GM12878 (cell line): ENCODE measurements at regions not wholly inside any gene's neighbourhood (a gene's known extent, or its start where the extent isn't known, plus 50 kb on each side); places are given as distances from the start of the nearest gene placed in this dataset.

Source experiments
- ATAC-seq: fragments of 200-7000 bp; cut with Tn5 transposase; 3 replicates; pipeline ENCODE4 v1.9.1; 2020; ENCODE audit warnings: mild to moderate bottlenecking, moderate library complexity
- BruUV-seq: library from RNA; stranded (reverse); fragments of 400-500 nt; replicated peaks from 2 replicates; lab custom pipeline; 2021; lab: Mats Ljungman, UMichigan
- CTCF ChIA-PET: fragments of 300-600 bp; sonication (Branson Sonifier 250); formaldehyde crosslinking; extraction: SDS; loops from one replicate; lab custom pipeline; 2021; ENCODE audit warnings: inconsistent platforms; lab: Yijun Ruan, JAX
- POLR2A ChIA-PET: fragments of 350-600 bp; formaldehyde crosslinking; extraction: SDS; loops from one replicate; lab custom pipeline; 2021; ENCODE audit warnings: inconsistent platforms; lab: Charles Lee
- RAD21 ChIA-PET: fragments of 300-600 bp; sonication (Branson Sonifier 250); formaldehyde crosslinking; loops from one replicate; lab custom pipeline; 2023; ENCODE audit warnings: antibody characterized with exemption; ENCODE audit not compliant: unreplicated experiment; lab: Charles Lee
- SMC1A ChIA-PET: fragments of 300-600 bp; sonication (Branson Sonifier 250); formaldehyde crosslinking; loops from one replicate; lab custom pipeline; 2023; ENCODE audit not compliant: unreplicated experiment, uncharacterized antibody; lab: Charles Lee
- DNase-seq: peaks from one replicate; pipeline ENCODE4 v3.0.0-alpha.2; 2011; ENCODE audit warnings: low read depth, low spot score
- FAIRE-seq: peaks from 3 replicates; lab custom pipeline; 2011; peaks lifted over from hg19 to GRCh38; lab: Jason Lieb, UNC
- H2AFZ ChIP-seq: 2 replicates; pipeline ENCODE4 v1.6.0; 2011; ENCODE audit warnings: low read depth, low read length, control low read depth; ENCODE audit not compliant: control insufficient read depth
- H3K27ac ChIP-seq: 2 replicates; pipeline ENCODE4 v1.5.1; 2011; ENCODE audit warnings: control low read depth; ENCODE audit not compliant: control insufficient read depth, insufficient read depth
- H3K27me3 ChIP-seq, 2 experiments: replicated peaks in 1 of 2; 2 replicates each; pipeline versions ENCODE4 v1.6.0 to v1.6.1; 2011; ENCODE audit warnings: low read length in 1 of 2; ENCODE audit not compliant: control insufficient read depth in 2 of 2, insufficient read depth in 2 of 2
- H3K36me3 ChIP-seq, 2 experiments: 2 replicates each; pipeline ENCODE4 v1.5.1; 2011; ENCODE audit warnings: low read length in 1 of 2; ENCODE audit not compliant: control insufficient read depth in 2 of 2, insufficient read depth in 2 of 2
- H3K4me1 ChIP-seq: 2 replicates; pipeline ENCODE4 v1.6.1; 2011; ENCODE audit warnings: mild to moderate bottlenecking, low read length, moderate library complexity, mixed read lengths; ENCODE audit not compliant: control insufficient read depth, insufficient read depth
- H3K4me2 ChIP-seq: 2 replicates; pipeline ENCODE4 v1.6.0; 2011; ENCODE audit warnings: control low read depth; ENCODE audit not compliant: control insufficient read depth, insufficient read depth
- H3K4me3 ChIP-seq: fragments of 200-600 bp; sonication (generic); 2 replicates; pipeline ENCODE4 v1.5.1; 2016
- H3K79me2 ChIP-seq: 2 replicates; pipeline ENCODE4 v1.6.0; 2011; ENCODE audit warnings: low read length; ENCODE audit not compliant: control insufficient read depth, insufficient read depth
- H3K9ac ChIP-seq: 2 replicates; pipeline ENCODE4 v1.8.0; 2011; ENCODE audit warnings: low read length, control low read depth, mixed read lengths; ENCODE audit not compliant: control insufficient read depth, insufficient read depth
- H3K9me3 ChIP-seq: replicated peaks from 3 replicates; pipeline ENCODE4 v1.5.1; 2011; ENCODE audit warnings: mild to moderate bottlenecking, low read length; ENCODE audit not compliant: control insufficient read depth, insufficient read depth
- H4K20me1 ChIP-seq: 2 replicates; pipeline ENCODE4 v1.6.0; 2011; ENCODE audit not compliant: control insufficient read depth, insufficient read depth
- BMI1 ChIP-seq: fragments of 450-650 bp; IDR thresholded peaks from 2 replicates; pipeline ENCODE4 v1.6.1; 2016; ENCODE audit warnings: mild to moderate bottlenecking, moderate library complexity, borderline replicate concordance
- CHD1 ChIP-seq: IDR thresholded peaks from 2 replicates; pipeline ENCODE4 v1.6.1; 2012; ENCODE audit warnings: low read depth, low read length, improper control_type of control experiment
- CREM ChIP-seq: IDR thresholded peaks from 2 replicates; pipeline ENCODE4 v1.6.1; 2014; ENCODE audit warnings: antibody characterized with exemption, low read depth
- HDAC6 ChIP-seq: fragments of 200-600 bp; sonication (generic); IDR thresholded peaks from one replicate; pipeline ENCODE4 v1.8.0; 2017; ENCODE audit warnings: antibody characterized with exemption; ENCODE audit not compliant: unreplicated experiment
- MXI1 ChIP-seq: fragments of 150-350 bp; IDR thresholded peaks from 2 replicates; pipeline ENCODE4 v1.6.1; 2011; ENCODE audit warnings: low read depth, mild to moderate bottlenecking, inconsistent platforms, low read length, improper control_type of control experiment
- NR2C1 ChIP-seq: fragments of 450-650 bp; IDR thresholded peaks from 2 replicates; pipeline ENCODE4 v1.6.1; 2017; ENCODE audit warnings: antibody characterized with exemption, mild to moderate bottlenecking, moderate library complexity
- PAX5 ChIP-seq: IDR thresholded peaks from 2 replicates; pipeline ENCODE4 v1.6.1; 2011; ENCODE audit warnings: low read depth, low read length, borderline replicate concordance
- PKNOX1 ChIP-seq: fragments of 450-650 bp; IDR thresholded peaks from 2 replicates; pipeline ENCODE4 v1.6.1; 2016; ENCODE audit warnings: mild to moderate bottlenecking
- POU2F2 ChIP-seq: IDR thresholded peaks from 3 replicates; pipeline ENCODE4 v1.6.1; 2011; ENCODE audit warnings: low read depth, mild to moderate bottlenecking, low read length, borderline replicate concordance
- TBL1XR1 ChIP-seq: IDR thresholded peaks from 2 replicates; pipeline ENCODE4 v1.6.1; 2012; ENCODE audit warnings: low read depth, low read length, improper control_type of control experiment
- YBX1 ChIP-seq: fragments of 450-650 bp; IDR thresholded peaks from 2 replicates; pipeline ENCODE4 v1.6.1; 2016; ENCODE audit warnings: antibody characterized with exemption
- WGBS: methylation state at CpG from one replicate; pipeline ENCODE4 v1.1.6; 2016; ENCODE audit warnings: low lambda C conversion rate; ENCODE audit not compliant: insufficient replicate concordance, insufficient coverage; ENCODE audit errors: missing lambda C conversion rate; 5-methylcytosine and 5-hydroxymethylcytosine counted together
- in situ Hi-C: fragments of 300-500 bp; cut with MboI; formaldehyde crosslinking; loops from 9 replicates; pipeline ENCODE4 v1.14.3; 2018; ENCODE audit warnings: mixed read lengths
- intact Hi-C: fragments of 100-400 bp; cut with micrococcal nuclease; formaldehyde crosslinking; loops from one replicate; pipeline ENCODE4 v1.14.2; 2022; ENCODE audit not compliant: unreplicated experiment

DNA sequence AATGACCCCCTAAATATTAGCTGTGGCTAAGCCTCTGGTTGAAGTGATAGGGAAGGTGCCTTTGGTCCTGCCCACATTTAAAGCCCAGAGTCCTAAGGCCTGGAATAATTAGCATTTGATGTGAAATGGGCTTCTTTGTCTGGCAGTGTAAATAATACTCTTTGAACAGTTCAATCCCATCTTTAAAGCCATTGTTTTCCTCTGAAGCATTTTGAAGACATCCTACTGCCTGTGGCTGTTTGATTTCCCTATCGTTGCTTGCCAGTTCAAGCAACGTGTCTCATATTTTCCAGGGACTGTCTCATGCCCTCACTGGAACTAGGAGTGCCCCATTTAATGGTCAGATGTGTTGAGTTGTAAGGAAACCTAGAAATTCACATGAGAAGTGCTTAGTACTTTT is 89.3 kb upstream of the BTN3A2 start:
- SMC1A ChIA-PET: interaction anchor here (0.7 to 4.4 kb wide), 5 partner anchors 8 to 59 kb away, joined by 3 to 49 read pairs (median 12); a partner anchor contains a TSS
- no peaks in the 10 kb centered on the region for H3K27me3 ChIP-seq
- no peaks in the 10 kb centered on the region; the same call in 1 of the 2 replicates for H3K79me2 ChIP-seq
- ATAC-seq (no peak), FAIRE-seq (no peak), DNase-seq (no peak)
- intact Hi-C loops (loop anchor here (10.0 kb wide), 1 partner anchor 1539 kb away; a partner anchor contains a TSS), in situ Hi-C loops (no loop called here)
- H3K4me2 ChIP-seq: no peak overlapping the region
- H3K4me1 ChIP-seq: no peaks in the 10 kb centered on the region; the same call in 1 of the 2 replicates
- H3K27ac ChIP-seq: no peak overlapping the region; the same call in 1 of the 2 replicates
- 97% methylated on average over 2 of the region's 2 CpGs for WGBS
- TF ChIP-seq HDAC6 (no peak), YBX1 (no peak), CHD1 (no peak), NR2C1 (no peak)
- H3K4me3 ChIP-seq: no peak overlapping the region
- no TSS peak for BruUV-seq
- H3K9ac ChIP-seq: no peak overlapping the region
- H3K36me3 ChIP-seq: no peaks in the 10 kb centered on the region
- no peaks in the 10 kb centered on the region for H3K9me3 ChIP-seq
- POLR2A ChIA-PET: interaction anchor here (0.5 to 7.0 kb wide), 6 partner anchors 9 to 117 kb away, joined by 3 to 86 read pairs (median 4); a partner anchor contains a TSS
- H4K20me1 ChIP-seq: no peaks in the 10 kb centered on the region
- RAD21 ChIA-PET: interaction anchor here (0.6 kb wide), 1 partner anchor 78 kb away, joined by 3 read pairs; no protein-coding TSS in a partner anchor
- no peak overlapping the region; the same call in 1 of the 2 replicates for H2AFZ ChIP-seq
- CTCF ChIA-PET: interaction anchor here (1.0 to 10.7 kb wide), 4 partner anchors 8 to 34 kb away, joined by 3 to 131 read pairs (median 4); a partner anchor contains a TSS

GRCh38 chr6:26276841-26277648 is 88.0 kb upstream of the BTN3A2 start:
- no peak for FAIRE-seq
- Histone ChIP-seq H3K9me3 (no peaks in the 10 kb centered on the region), H3K27me3 (no peaks in the 10 kb centered on the region), H3K36me3 (no peaks in the 10 kb centered on the region), H4K20me1 (no peaks in the 10 kb centered on the region), H3K79me2 (peaks cover under 1% of the 10 kb centered on the region), H3K9ac (no peak overlapping the region), H2AFZ (no peak overlapping the region), H3K4me3 (no peak overlapping the region), H3K27ac (no peak overlapping the region), H3K4me1 (no peaks in the 10 kb centered on the region; the same call in 1 of the 2 replicates), H3K4me2 (no peak overlapping the region)
- SMC1A ChIA-PET: interaction anchor here (1.1 kb wide), 1 partner anchor 52 kb away, joined by 3 read pairs; no protein-coding TSS in a partner anchor
- RAD21 ChIA-PET: no interaction called here
- WGBS: 96% methylated on average over 6 of the region's 6 CpGs
- no TSS peak for BruUV-seq
- intact Hi-C loops (loop anchor here (10.0 kb wide), 1 partner anchor 1538 kb away; a partner anchor contains a TSS), in situ Hi-C loops (no loop called here)
- ATAC-seq: no peak
- POLR2A ChIA-PET: no interaction called here
- TF ChIP-seq TBL1XR1 (no peak), POU2F2 (no peak), BMI1 (no peak), CREM (no peak), PAX5 (no peak), PKNOX1 (no peak), MXI1 (no peak)
- DNase-seq: no peak
- CTCF ChIA-PET: interaction anchor here (1.2 to 1.7 kb wide), 2 partner anchors 8 to 19 kb away, joined by 3 to 8 read pairs; a partner anchor contains a TSS
